Fibroblast of skin of abdomen (primary cell): ENCODE measurements at regions not wholly inside any gene's neighbourhood (a gene's known extent, or its start where the extent isn't known, plus 50 kb on each side); places are given as distances from the start of the nearest gene placed in this dataset.
"Not testable (repeated sequence)": the region's sequence is repeated elsewhere in the genome, so short reads cannot be mapped to it uniquely, and the experiment has no call there.

Experiments
- DNase-seq: peaks from one replicate; pipeline ENCODE4 v3.0.0-alpha.2; 2013

DNA sequence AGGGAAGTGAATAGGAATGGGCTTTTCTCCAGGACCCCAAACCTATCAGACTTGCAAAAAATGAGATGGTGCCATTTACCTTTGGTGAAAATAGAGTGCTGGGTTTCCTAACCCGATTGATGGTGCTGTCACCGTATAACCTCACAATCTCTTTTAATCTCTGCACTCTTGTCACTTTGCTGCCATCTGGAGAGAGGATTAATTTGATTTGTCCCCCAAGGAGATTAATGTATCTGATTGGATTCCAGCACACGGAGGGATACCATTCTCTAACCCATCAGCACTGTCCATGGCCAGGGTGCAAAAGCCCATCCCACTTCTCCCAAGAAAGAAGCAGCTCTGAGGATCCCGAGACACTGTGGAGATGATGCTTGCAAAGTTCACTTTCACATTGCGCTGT lies 86.3 kb upstream of the NFE2L3 start:
- DNase-seq: no peak

DNA sequence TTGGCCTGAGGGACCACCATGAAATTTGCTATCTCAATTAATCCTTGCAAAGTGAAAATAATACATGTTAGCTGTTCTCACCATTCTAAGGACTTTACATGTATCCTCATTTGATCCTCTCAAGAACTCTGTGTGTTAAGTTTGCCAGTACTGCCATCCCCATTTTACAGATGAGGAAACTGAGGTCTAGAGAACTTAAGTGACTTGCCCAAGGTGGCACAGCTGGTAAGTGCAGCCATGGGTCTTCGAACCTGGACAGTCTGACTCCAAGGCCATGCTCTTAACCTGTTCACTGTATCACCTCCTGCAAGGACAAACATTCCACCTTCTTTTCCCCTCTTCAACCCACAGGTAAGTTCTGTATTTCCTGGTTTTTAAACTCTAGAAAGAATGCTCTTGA lies 85.3 kb upstream of the NFE2L3 start:
- no peak for DNase-seq

DNA sequence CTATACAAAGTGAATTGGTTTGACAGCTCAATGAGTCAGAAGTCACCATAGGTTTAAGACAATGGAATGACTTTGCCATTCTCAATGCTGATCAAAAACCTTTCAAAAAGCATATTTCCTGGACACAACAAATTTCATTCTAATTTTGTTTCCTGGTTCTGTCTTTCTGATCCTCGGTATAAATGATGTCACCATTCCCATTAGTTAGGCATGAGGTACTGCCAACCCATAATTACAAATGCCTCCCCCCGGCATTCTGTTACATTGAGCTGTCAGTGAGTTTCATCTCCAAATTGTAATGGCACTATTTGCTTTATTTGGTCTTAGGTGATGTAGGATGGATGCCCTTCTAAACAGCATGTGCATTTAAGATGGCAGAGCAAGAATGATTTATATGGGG lies 81.7 kb upstream of the NFE2L3 start:
- DNase-seq: no peak

DNA sequence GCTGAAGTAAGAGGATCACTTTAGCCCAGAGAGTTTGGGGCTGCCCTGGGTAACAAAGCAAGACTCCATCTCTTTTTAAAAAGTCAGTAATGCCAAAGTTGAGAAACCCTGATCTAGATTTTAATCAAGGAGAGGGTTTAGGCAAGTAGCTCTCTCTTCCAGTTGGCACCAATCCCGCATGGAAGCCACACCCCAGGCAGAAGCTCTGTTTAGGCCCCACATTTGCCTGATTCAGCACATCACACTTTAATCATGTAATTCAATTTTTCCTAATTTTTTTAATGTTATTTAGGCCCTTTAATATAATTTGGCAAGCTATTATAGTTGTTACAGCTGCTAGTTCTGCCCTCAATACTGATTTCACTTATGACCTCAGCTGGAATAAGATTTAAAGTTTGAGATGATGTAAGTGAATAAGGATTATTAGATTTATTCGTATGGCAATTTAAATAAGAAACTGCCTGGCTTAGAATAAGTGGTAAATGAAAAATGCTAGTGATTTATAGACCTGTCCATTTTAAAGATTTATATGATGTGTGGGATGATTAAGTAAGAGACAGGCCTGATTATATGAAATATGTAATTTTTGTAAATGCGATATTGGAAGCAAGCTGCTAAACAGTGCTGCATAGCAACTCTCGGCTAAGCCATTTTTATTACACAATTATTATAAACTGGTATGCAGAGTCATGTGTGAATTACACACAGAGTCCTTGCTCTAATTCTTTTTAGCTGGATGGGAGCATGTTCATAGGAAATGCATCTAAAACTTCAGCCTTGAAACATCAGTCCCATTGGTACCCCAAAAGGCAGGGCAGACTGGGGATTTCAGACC lies 80.2 kb upstream of the NFE2L3 start:
- no peak for DNase-seq

DNA sequence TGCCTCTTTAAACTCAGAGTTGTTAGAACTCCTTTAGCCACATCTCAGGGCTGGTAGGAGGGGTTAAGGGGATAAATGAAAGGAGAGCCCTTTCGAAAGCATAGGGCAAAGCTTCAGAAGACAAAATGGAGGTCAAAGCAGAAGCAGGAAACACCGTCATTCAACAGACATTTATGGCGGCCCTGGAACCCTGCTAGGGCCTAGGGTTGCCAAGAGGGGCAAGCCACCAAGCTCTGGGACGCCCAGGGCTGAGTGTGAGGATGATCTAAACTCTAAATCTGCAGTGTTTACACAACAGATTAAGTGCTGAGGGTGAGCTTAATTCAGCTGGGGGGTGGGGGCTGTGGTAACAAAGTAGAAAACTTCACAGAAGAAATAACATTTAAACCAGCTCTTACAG lies 79.0 kb upstream of the NFE2L3 start:
- DNase-seq: no peak

DNA sequence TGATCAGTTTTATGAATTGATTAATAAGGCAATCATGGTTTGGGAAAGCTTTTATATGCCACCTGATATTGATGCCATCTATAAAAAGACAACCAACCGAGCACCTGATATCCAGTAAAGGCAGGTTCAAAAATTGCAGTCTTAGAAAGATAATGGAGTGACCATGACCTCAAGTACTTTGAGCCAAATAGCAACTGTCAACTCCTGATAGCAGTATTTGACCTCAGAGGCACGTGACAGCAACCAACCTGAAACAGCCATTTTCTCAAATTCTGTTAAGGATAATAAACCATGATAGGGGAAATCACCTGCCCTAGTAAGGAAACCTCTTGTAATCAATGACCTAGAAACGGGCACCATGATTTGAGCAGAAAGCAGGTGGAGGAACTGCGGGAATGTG lies 77.1 kb upstream of the NFE2L3 start:
- DNase-seq: no peak

DNA sequence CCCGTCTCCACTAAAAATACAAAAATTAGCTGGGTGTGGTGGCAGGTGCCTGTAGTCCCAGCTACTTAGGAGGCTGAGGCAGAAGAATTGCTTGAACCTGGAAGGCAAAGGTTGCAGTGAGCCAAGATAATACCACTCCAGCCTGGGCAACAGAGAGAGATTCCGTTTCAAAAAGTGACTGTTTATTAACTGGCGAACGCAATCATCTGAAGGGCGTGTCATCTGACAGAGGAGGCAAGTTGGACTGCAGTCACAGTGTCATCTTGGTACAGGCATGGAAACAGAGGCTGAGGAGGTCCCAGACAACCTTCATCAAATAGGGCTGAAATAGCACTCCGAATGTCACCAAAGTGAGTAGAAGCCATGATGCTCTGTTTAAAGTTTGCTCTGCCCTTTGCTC lies 75.3 kb upstream of the NFE2L3 start:
- no peak for DNase-seq

DNA sequence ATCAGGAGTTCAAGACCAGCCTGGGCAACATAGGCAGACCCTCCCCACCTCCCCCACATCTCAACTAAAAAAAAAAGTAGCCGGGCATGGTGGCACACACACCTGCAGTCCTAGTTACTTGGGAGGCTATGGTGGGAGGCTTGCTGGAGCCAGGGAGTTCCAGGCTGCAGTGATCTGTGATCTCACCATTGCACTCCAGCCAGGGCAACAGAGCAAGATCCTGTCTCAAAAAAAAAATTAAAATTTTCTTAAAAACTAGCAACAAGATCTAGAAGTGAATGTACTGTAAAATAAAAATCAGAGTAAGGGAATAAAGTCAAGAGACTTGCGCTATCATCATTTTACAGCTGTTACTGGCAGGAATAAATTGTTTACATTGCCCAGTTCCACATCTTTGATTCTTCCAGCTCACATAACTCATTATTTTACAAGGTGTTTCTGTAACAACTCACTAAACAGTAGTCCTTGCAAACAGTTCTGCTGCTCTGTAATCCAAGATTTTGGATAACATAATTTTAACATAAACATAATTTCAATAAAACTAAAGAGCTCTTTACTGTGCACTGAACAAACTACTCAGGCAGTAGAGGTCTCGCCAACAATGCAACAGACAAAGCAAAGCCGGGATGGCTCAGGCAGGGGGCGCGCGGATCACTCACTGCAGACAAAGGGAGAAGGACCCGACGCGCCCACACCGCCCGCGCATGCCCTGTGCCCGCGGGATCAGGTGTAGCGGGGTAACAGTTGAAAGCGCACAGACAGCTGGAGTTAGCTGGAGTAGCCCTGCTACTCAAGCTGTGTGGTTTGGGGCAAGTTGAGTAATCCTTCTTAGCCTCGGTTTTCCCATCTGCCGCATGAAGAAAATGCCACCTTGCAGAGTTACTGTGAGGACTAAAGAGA lies 73.3 kb upstream of the NFE2L3 start:
- peak; percentile 34 for DNase-seq

DNA sequence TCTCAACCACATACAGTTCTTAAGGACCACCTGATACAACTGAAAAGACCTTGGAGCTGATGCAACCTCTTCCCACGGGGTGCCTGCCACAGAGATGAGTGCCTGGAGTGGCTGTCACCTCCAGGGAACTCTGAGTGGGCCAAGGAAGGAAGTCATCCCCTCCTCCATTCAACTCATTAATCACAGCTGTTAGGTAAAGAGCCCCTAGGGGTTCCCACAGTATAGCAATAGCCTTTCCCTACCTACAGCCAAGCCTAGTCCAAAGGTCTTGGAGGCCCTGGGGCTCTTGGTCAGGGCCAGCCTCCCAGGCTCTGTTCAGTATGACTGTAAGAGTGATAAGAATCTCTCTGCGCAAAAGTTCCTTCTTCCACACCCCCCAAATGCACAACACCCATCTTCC lies 70.4 kb upstream of the NFE2L3 start:
- DNase-seq: no peak

DNA sequence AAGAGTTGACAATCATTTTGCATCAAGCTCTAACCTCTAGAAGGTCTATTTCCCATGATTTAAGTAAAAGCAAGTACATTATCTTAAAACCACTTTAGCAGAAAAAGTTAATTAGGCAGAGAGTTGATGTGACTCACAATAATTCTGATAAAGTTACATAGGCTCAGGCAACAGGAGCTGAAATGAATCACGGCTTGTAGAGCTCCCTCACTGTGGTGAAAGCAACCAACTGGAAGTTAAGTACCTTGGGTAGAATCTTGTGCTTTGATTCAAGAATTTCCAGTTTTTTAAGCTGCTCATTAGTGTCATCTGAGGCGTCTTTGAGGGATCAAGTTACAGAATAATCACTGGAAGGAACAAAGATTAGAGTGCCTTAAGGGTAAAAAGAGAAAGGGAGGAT lies 68.9 kb upstream of the NFE2L3 start:
- peak; percentile 8 for DNase-seq

DNA sequence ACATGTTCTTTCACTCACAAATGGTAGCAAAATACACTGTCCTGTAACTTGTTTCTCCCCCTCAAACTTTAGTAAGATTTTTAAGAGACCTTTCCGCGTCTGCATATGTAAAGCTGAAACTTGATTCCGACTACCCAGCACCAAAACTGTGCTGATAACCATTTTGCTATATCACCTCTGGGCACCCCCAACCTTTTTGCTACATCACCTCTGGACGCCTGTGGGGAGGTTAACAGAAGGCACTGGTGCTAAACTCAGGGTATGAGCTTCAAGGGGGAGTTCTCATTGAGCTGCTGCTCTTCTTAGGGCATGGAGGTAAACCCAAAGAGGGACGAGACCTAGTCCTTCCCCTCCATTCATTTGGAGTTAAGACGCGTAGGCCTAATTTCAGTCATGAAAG lies 67.6 kb upstream of the NFE2L3 start:
- DNase-seq: no peak

DNA sequence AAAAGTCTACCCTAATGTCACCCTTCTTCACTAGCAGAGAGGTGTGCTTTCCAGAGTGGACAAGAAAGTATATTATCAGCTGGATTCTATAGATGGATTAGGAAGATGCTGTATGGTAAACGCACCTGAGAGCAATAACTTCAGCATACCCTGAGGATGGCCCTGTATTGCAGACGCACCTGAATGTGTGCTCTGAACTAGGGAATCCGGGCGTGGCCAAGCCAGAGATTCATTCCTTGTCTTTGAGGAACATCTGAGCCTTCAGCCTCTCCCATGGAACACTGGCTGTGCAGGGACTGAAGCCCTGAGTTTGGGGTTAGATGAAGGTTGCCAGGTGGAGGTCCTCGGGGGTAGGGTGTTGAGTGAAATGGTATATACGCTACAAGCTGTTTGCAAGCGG lies 66.2 kb upstream of the NFE2L3 start:
- DNase-seq: no peak

DNA sequence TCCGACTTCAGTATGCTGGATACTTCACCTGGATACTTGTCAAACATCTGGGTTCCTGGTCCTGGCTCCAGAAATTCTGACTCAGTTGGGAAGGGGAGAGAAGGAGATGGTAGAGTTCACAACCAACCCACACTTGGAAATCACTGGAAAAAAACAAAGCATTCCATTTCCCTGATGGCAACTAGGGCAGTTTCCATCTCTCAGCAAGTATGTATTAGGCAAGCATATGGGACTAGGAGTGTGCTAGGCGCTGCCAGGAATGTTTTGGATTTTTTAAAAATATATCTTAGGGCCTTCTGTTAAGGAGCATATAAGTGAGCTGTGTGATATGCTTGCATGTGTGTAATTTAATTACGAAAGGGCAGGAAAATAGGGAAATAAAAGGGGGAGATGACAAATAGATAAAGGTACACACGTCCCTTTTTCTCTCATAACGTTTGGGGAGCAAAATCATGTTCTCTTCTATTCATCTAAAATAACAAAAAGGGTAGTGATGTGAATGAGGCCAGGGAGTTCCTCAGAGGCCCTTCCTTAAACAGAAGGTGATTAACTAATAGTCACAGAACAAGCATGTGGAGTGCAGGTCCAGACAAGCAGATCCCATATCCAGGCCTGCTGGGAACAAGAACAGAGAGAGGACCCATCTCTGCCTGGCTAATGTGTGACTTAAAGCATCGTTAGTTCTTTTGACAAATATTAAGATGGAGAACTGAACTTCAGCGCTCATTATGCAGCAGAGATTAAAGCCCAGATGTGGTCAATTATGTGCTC lies 64.5 kb upstream of the NFE2L3 start:
- no peak for DNase-seq

DNA sequence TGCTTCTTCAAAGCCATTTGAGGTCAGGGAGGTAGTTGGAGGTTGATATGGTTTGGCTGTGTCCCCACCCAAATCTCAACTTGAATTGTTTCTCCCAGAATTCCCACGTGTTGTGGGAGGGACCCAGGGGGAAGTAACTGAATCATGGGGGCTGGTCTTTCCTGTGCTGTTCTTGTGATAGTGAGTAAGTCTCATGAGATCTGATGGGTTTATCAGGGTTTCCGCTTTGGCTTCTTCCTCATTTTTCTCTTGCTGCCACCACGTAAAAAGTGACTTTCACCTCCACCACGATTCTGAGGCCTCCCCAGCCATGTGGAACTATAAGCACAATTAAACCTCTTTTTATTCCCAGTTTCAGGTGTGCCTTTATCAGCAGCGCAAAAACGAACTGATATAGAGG lies 62.5 kb upstream of the NFE2L3 start:
- DNase-seq: not testable (repeated sequence)

DNA sequence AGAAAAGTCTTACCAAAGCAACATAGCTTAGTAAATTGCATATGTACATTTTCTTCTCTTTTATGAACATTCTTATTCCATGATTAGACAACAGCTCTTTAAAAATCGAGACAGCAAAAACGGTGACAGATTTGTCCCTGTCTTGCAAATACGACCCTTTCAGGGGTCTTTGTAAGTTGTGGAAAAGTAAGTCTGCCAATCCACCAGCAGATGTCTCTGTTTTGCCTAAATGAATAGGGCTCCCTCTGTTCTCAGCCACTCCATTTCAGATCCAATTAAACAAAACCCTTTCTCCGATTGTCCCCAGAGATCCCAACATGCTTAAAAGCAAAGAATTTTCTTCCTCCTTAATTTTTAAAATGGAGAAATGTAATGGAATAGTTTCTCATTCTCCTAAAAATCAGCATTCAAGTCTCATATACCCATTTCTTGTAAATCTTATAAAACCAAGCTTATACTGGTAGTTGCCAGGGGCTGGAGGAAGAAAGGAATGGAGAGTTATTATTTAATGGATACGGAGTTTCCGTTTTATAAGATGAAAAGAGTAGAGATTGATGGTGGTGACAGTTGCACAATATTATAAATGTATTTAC lies 61.0 kb upstream of the NFE2L3 start:
- peak; percentile 61 for DNase-seq

DNA sequence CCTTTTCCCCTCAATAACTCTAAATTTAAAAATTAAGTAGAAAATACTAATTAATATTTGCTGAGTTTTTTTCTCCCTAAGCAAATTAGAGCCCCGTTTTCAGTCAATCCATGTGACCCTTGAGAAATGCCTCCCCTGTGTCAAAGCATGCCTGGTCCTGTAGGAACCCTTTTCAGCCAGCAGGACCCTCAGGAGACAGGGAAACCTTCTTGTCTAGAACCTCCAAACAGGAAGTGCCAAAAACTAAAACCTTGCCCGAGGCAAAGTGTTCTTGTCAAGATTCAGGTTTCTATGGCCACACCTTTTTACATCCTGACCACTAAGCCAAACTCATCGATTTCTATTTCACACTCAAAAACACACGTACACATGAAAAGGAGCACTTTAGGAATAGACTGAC lies 60.1 kb upstream of the NFE2L3 start:
- no peak for DNase-seq

DNA sequence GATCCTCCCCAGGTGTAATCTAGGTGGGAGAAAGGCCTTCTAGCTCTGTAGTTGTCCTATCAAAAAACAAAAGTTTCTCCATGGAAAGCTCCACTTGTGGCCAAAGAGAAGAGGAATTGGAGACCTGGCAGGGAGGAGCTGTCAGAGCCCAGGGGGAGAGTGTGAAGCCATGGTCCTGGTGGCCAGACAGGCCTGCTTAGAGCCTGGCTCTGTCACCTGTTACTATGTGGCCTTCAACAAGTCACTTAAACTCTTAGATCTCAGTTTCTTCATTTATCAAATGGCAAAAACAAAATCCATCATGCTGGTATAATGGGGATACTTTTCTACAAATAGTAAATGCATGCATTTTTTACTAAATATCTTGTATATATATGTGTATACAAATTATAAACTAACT lies 59.0 kb upstream of the NFE2L3 start:
- DNase-seq: no peak

DNA sequence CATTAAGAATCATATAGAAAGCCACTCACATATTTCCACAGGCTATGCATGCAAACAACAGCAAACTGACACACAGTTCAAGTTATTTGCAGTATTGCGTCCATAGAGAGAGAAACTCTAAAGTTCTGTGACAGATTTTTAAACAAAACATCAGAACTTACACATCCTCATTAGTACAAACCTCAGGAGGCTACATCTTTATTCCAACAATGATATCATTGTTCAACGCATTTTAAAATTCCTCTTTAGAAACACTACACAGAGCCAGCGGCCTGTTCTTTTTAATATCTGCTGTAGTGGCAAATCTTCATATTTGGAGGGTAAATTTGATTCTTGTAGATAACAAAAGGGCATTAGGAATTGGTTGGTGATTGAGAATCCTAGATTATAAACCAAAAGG lies 55.9 kb upstream of the NFE2L3 start:
- DNase-seq: no peak

DNA sequence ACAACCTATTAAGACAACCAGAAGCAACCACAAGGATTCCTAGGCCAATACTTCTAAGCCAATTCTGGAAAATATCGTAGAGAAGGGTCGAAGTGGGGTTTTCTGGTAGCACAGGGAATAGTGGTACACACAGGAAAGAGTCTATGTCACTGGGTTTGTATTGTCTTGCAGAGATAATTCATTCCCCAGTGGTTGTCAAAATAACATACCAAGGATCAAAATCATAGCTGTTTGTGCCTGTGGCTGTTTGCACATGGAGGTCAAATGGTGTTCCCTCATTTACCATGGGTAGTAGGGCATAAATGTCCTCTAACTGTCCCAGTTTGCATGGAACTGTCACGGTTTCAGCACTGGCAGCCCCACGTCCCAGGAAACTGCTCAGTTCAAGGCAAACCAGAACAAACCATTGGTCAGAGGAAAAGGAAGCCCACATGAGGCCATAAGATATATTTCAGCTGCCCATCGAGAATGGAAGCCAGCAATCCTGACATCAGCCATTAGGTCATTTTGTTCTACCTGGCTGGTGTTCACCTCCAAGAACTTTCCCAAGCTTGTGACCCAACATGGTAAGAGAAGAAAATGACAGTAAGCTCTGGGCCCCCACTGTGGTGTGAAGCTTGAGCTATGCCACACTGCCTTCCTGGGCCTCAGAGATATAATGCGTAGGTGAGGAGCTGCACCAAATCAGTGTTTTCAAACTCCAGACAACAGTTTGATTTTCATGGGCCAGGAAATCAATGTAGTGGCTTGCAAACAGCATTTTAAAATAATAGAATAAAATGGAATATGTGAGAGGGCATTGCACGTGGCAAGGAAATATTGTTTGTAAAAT lies 53.9 kb upstream of the NFE2L3 start:
- DNase-seq: no peak

DNA sequence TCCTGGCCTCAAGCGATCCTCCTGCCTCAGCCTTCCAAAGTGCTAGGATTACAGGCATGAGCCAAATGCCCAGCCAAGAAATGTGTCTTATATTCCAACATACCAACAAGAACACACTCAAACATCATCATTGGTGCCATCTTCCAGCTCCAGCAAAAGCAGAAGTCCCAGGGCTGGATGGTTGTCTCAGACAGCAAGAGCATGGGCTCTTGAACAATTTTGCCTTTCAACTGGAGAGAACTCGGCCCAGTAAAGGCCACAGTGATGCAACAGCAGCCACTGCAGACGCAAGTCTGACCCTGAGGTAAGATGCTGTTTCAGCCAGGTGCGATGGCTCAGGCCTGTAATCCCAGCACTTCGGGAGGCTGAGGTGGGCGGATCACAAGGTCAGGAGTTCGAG lies 52.8 kb upstream of the NFE2L3 start:
- DNase-seq: no peak

DNA sequence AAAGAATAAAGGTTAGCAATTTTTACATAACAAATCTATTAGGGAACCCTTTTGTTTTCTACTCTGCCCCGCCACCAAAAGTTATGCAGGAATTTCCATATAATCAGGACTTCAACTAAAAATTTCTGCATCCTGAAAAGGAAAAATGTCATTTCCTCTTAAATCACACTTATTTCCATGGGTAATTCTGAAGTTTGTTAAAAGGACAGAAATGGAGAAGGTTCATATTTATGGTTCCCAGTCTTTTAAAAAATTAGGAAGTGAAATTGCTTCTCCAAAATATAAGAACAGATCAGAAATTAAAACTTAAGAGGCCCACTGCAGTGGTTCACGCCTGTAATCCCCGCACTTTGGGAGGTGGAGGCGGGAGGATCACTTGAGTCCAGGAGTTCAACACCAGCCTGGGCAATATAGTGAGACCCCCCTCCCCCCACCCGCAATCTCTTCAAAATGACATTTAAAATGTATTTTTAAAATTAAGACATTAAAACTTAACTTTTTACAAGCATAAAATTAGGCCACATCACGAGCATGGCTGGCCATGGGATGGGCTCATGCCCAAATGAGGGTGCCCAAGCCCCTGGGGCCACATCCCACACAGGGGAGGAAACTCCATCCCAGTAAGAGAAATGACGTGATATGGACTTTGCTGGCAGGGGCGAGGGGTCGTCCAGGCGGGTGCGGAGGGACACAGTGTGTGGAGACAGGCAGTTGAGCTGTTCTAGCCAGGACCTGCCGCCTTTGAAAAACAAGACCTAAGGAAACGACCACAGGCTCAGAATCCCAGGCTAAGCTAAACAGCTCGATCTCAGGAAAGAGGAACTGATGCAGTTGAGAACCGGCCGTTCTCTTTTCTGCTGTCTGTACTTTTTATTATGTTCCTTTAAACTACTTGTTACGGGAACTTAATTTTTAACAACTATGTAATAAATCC lies 51.3 kb upstream of the NFE2L3 start:
- DNase-seq: no peak
